ENCODE measurements at regions not wholly inside any gene's neighbourhood (a gene's known extent, or its start where the extent isn't known, plus 50 kb on each side); places are given as distances from the start of the nearest gene placed in this dataset.

- TF ChIP-seq, protein P1, sequence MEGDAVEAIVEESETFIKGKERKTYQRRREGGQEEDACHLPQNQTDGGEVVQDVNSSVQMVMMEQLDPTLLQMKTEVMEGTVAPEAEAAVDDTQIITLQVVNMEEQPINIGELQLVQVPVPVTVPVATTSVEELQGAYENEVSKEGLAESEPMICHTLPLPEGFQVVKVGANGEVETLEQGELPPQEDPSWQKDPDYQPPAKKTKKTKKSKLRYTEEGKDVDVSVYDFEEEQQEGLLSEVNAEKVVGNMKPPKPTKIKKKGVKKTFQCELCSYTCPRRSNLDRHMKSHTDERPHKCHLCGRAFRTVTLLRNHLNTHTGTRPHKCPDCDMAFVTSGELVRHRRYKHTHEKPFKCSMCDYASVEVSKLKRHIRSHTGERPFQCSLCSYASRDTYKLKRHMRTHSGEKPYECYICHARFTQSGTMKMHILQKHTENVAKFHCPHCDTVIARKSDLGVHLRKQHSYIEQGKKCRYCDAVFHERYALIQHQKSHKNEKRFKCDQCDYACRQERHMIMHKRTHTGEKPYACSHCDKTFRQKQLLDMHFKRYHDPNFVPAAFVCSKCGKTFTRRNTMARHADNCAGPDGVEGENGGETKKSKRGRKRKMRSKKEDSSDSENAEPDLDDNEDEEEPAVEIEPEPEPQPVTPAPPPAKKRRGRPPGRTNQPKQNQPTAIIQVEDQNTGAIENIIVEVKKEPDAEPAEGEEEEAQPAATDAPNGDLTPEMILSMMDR (IDR thresholded peaks at IDR 0.05; ENCODE audit: low read depth, low read length, poor library complexity, severe bottlenecking), result no peak
- TF ChIP-seq EZH2phosphoT487 (IDR thresholded peaks at IDR 0.05; ENCODE audit: borderline replicate concordance, low read length), result no peak
Observed at GRCh38 chr11:116503216-116504160, 269.3 kb downstream of the BUD13 start.

Measured in DOHH2 (cell line).